Colon (tissue), 2 donors: ENCODE measurements at regions not wholly inside any gene's neighbourhood (a gene's known extent, or its start where the extent isn't known, plus 50 kb on each side); places are given as distances from the start of the nearest gene placed in this dataset.
A peak's percentile ranks its signal among the peaks of the same experiment; 100 is the strongest.

Experiments used
- FAIRE-seq: peaks from 2 replicates; lab custom pipeline; 2012; peaks lifted over from hg19 to GRCh38; lab: Jason Lieb, UNC
- donor health status: control.
- donor health status: control.

- FAIRE-seq, result no peak
Observed at GRCh38 chr5:171688696-171689495, 96.7 kb upstream of the SMIM23 start.

GRCh38 chr5:171689853-171690417 lies 95.7 kb upstream of the SMIM23 start:
- peak; percentile 92 for FAIRE-seq

GRCh38 chr5:171692107-171692506 lies 93.5 kb upstream of the SMIM23 start:
- FAIRE-seq, result no peak

GRCh38 chr5:171692936-171693335 lies 92.7 kb upstream of the SMIM23 start:
- no peak for FAIRE-seq

- no peak for FAIRE-seq
Observed at GRCh38 chr5:171693412-171693811, 92.2 kb upstream of the SMIM23 start.

GRCh38 chr5:171695804-171696203 lies 89.8 kb upstream of the SMIM23 start:
- FAIRE-seq, result no peak

GRCh38 chr5:171697221-171698102 lies 88.2 kb upstream of the SMIM23 start:
- no peak for FAIRE-seq

- no peak for FAIRE-seq
Observed at GRCh38 chr5:171700318-171700912, 85.2 kb upstream of the SMIM23 start.

GRCh38 chr5:171701100-171701541 lies 84.5 kb upstream of the SMIM23 start:
- no peak for FAIRE-seq

GRCh38 chr5:171702135-171702770 lies 83.4 kb upstream of the SMIM23 start:
- no peak for FAIRE-seq

GRCh38 chr5:171703146-171703545 lies 82.5 kb upstream of the SMIM23 start:
- no peak for FAIRE-seq

- FAIRE-seq, result no peak
Observed at GRCh38 chr5:171705036-171705435, 80.6 kb upstream of the SMIM23 start.

GRCh38 chr5:171705830-171706468 lies 79.7 kb upstream of the SMIM23 start:
- no peak for FAIRE-seq

- FAIRE-seq, result no peak
Observed at GRCh38 chr5:171706736-171707441, 78.7 kb upstream of the SMIM23 start.

- no peak for FAIRE-seq
Observed at GRCh38 chr5:171707442-171707792, 78.2 kb upstream of the SMIM23 start.

- no peak for FAIRE-seq
Observed at GRCh38 chr5:171709930-171710329, 75.7 kb upstream of the SMIM23 start.

- FAIRE-seq, result no peak
Observed at GRCh38 chr5:171710451-171711024, 75.1 kb upstream of the SMIM23 start.

GRCh38 chr5:171711571-171711970 lies 74.0 kb upstream of the SMIM23 start:
- no peak for FAIRE-seq

- no peak for FAIRE-seq
Observed at GRCh38 chr5:171712616-171713015, 73.0 kb upstream of the SMIM23 start.

GRCh38 chr5:171713152-171713551 lies 72.5 kb upstream of the SMIM23 start:
- no peak for FAIRE-seq

GRCh38 chr5:171714261-171714660 lies 71.4 kb upstream of the SMIM23 start:
- FAIRE-seq, result no peak
